ENCODE measurements at regions not wholly inside any gene's neighbourhood (a gene's known extent, or its start where the extent isn't known, plus 50 kb on each side); places are given as distances from the start of the nearest gene placed in this dataset.

GRCh38 chr2:220335591-220335915, 708.1 kb downstream of the SLC4A3 start:
- TF ChIP-seq CTCF (IDR thresholded peaks at IDR 0.05; ENCODE audit: partially characterized antibody, unreplicated experiment): no peak

GRCh38 chr2:220336771-220337170, 709.3 kb downstream of the SLC4A3 start:
- H3K4me3 Mint-ChIP-seq (ENCODE audit: unreplicated experiment): no peak overlapping the region
- peaks cover 2% of the 10 kb centered on the region for H3K9me3 Mint-ChIP-seq (ENCODE audit: unreplicated experiment)
- H3K4me1 Mint-ChIP-seq (ENCODE audit: low read depth, unreplicated experiment): no peaks in the 10 kb centered on the region
- no peaks in the 10 kb centered on the region for H3K36me3 Mint-ChIP-seq (ENCODE audit: unreplicated experiment)
- TF ChIP-seq CTCF (IDR thresholded peaks at IDR 0.05; ENCODE audit: partially characterized antibody, unreplicated experiment): no peak
- no peak for DNase-seq
- H3K27ac Mint-ChIP-seq (ENCODE audit: unreplicated experiment): no peak overlapping the region
- no peaks in the 10 kb centered on the region for H3K27me3 Mint-ChIP-seq (ENCODE audit: unreplicated experiment)

More at GRCh38 chr2:220335591-220335915, 708.1 kb downstream of the SLC4A3 start:
- no peaks in the 10 kb centered on the region for H3K27me3 Mint-ChIP-seq (ENCODE audit: unreplicated experiment)
- DNase-seq: no peak
- no peak overlapping the region for H3K27ac Mint-ChIP-seq (ENCODE audit: unreplicated experiment)
- no peak overlapping the region for H3K4me3 Mint-ChIP-seq (ENCODE audit: unreplicated experiment)
- H3K9me3 Mint-ChIP-seq (ENCODE audit: unreplicated experiment): peaks cover 2% of the 10 kb centered on the region
- peaks cover 7% of the 10 kb centered on the region for H3K36me3 Mint-ChIP-seq (ENCODE audit: unreplicated experiment)
- no peaks in the 10 kb centered on the region for H3K4me1 Mint-ChIP-seq (ENCODE audit: low read depth, unreplicated experiment)

GRCh38 chr2:220337611-220338440, 710.4 kb downstream of the SLC4A3 start:
- Mint-ChIP-seq H3K9me3 (ENCODE audit: unreplicated experiment) (no peaks in the 10 kb centered on the region), H3K36me3 (ENCODE audit: unreplicated experiment) (no peaks in the 10 kb centered on the region)

GRCh38 chr2:220341014-220341413, 713.6 kb downstream of the SLC4A3 start:
- no peaks in the 10 kb centered on the region for H3K9me3 Mint-ChIP-seq (ENCODE audit: unreplicated experiment)
- no peak for DNase-seq
- no peaks in the 10 kb centered on the region for H3K4me1 Mint-ChIP-seq (ENCODE audit: low read depth, unreplicated experiment)
- H3K27ac Mint-ChIP-seq (ENCODE audit: unreplicated experiment): no peak overlapping the region
- TF ChIP-seq CTCF (IDR thresholded peaks at IDR 0.05; ENCODE audit: partially characterized antibody, unreplicated experiment): no peak
- no peaks in the 10 kb centered on the region for H3K27me3 Mint-ChIP-seq (ENCODE audit: unreplicated experiment)
- no peaks in the 10 kb centered on the region for H3K36me3 Mint-ChIP-seq (ENCODE audit: unreplicated experiment)
- H3K4me3 Mint-ChIP-seq (ENCODE audit: unreplicated experiment): no peak overlapping the region

More at GRCh38 chr2:220337611-220338440, 710.4 kb downstream of the SLC4A3 start:
- H3K27ac Mint-ChIP-seq (ENCODE audit: unreplicated experiment): no peak overlapping the region
- TF ChIP-seq CTCF (IDR thresholded peaks at IDR 0.05; ENCODE audit: partially characterized antibody, unreplicated experiment): no peak
- no peaks in the 10 kb centered on the region for H3K4me1 Mint-ChIP-seq (ENCODE audit: low read depth, unreplicated experiment)
- H3K4me3 Mint-ChIP-seq (ENCODE audit: unreplicated experiment): no peak overlapping the region
- no peaks in the 10 kb centered on the region for H3K27me3 Mint-ChIP-seq (ENCODE audit: unreplicated experiment)
- no peak for DNase-seq

- H3K36me3 Mint-ChIP-seq (ENCODE audit: unreplicated experiment): no peaks in the 10 kb centered on the region
- no peak for DNase-seq
- H3K27ac Mint-ChIP-seq (ENCODE audit: unreplicated experiment): no peak overlapping the region
- no peaks in the 10 kb centered on the region for H3K27me3 Mint-ChIP-seq (ENCODE audit: unreplicated experiment)
- no peaks in the 10 kb centered on the region for H3K9me3 Mint-ChIP-seq (ENCODE audit: unreplicated experiment)
- TF ChIP-seq CTCF (IDR thresholded peaks at IDR 0.05; ENCODE audit: partially characterized antibody, unreplicated experiment): no peak
- H3K4me1 Mint-ChIP-seq (ENCODE audit: low read depth, unreplicated experiment): no peaks in the 10 kb centered on the region
- no peak overlapping the region for H3K4me3 Mint-ChIP-seq (ENCODE audit: unreplicated experiment)
These were observed 719.5 kb downstream of the SLC4A3 start for GRCh38 chr2:220346919-220347318.
